ENCODE measurements at regions not wholly inside any gene's neighbourhood (a gene's known extent, or its start where the extent isn't known, plus 50 kb on each side); places are given as distances from the start of the nearest gene placed in this dataset.

- TF ChIP-seq ARNT (IDR thresholded peaks at IDR 0.05) (no peak), ZNF384 (IDR thresholded peaks at IDR 0.05) (no peak), HDGF (IDR thresholded peaks at IDR 0.05; ENCODE audit: borderline replicate concordance) (no peak), FOXM1 (IDR thresholded peaks at IDR 0.05; ENCODE audit: borderline replicate concordance) (no peak)
Observed at GRCh38 chr5:72691751-72692150, 124.7 kb upstream of the TNPO1 start.

Data from HEK293T (cell line).